K562 (cell line): ENCODE measurements at regions not wholly inside any gene's neighbourhood (a gene's known extent, or its start where the extent isn't known, plus 50 kb on each side); places are given as distances from the start of the nearest gene placed in this dataset.

Experiments used
- CBX2 ChIP-seq: fragments of 200-600 bp; sonication (generic); IDR thresholded peaks from one replicate; pipeline ENCODE4 v1.6.1; 2012; ENCODE audit warnings: mild to moderate bottlenecking, low read length, inconsistent platforms; ENCODE audit not compliant: insufficient read depth, poor library complexity, severe bottlenecking
- DNMT1 ChIP-seq: fragments of 450-650 bp; IDR thresholded peaks from 2 replicates; pipeline ENCODE4 v1.6.1; 2016; ENCODE audit warnings: antibody characterized with exemption, mild to moderate bottlenecking
- FOSL1 ChIP-seq: fragments of 200-800 bp; sonication (Bioruptor generic); conservative IDR thresholded peaks from 2 replicates; pipeline ENCODE4 v1.6.1; 2016; ENCODE audit warnings: missing genetic modification characterization, missing compliant biosample characterization
- FOXP1 ChIP-seq: sonication (generic); formaldehyde crosslinking; IDR thresholded peaks from 2 replicates; pipeline ENCODE4 v1.8.0; 2022; ENCODE audit warnings: mild to moderate bottlenecking, missing genetic modification reagents
- HCFC1 ChIP-seq: IDR thresholded peaks from 2 replicates; pipeline ENCODE4 v1.6.1; 2012; ENCODE audit warnings: low read depth, low read length, improper control_type of control experiment
- JUND ChIP-seq, 2 experiments: IDR thresholded peaks; 2 replicates in 1 of 2; 3 replicates in 1 of 2; pipeline ENCODE4 v1.6.1; 2011; ENCODE audit warnings: borderline replicate concordance in 2 of 2, low read depth in 2 of 2, low read length in 2 of 2, improper control_type of control experiment in 1 of 2, missing biosample characterization in 1 of 2, missing genetic modification characterization in 1 of 2, missing genetic modification reagents in 1 of 2
- KDM1A ChIP-seq, 2 experiments: fragments of 450-650 bp; IDR thresholded peaks; 2 replicates each; pipeline ENCODE4 v1.6.1; 2016; ENCODE audit warnings: mild to moderate bottlenecking in 2 of 2
- LCOR ChIP-seq: sonication (generic); formaldehyde crosslinking; IDR thresholded peaks from 2 replicates; pipeline ENCODE4 v1.8.0; 2022; ENCODE audit warnings: mild to moderate bottlenecking, missing genetic modification reagents
- PURB ChIP-seq: sonication (generic); formaldehyde crosslinking; IDR thresholded peaks from 2 replicates; pipeline ENCODE4 v1.9.0; 2021; ENCODE audit warnings: low read depth, mild to moderate bottlenecking, missing genetic modification reagents
- RBFOX2 ChIP-seq: fragments of 200-400 bp; formaldehyde crosslinking; IDR thresholded peaks from 2 replicates; pipeline ENCODE4 v1.6.1; 2017; ENCODE audit warnings: low read depth, mild to moderate bottlenecking, low read length, moderate library complexity
- SMARCC2 ChIP-seq: fragments of 450-650 bp; IDR thresholded peaks from 2 replicates; pipeline ENCODE4 v1.6.1; 2017; ENCODE audit warnings: antibody characterized with exemption, moderate library complexity, mild to moderate bottlenecking, low read depth
- TEAD2 ChIP-seq: fragments of 450-650 bp; IDR thresholded peaks from 2 replicates; pipeline ENCODE4 v1.6.1; 2016; ENCODE audit warnings: missing genetic modification characterization, control low read depth, missing compliant biosample characterization
- THRAP3 ChIP-seq: fragments of 450-650 bp; IDR thresholded peaks from 2 replicates; pipeline ENCODE4 v1.6.1; 2016; ENCODE audit warnings: mild to moderate bottlenecking, inconsistent platforms, borderline replicate concordance
- ZC3H8 ChIP-seq: fragments of 450-650 bp; IDR thresholded peaks from 2 replicates; pipeline ENCODE4 v1.6.1; 2017
- ZNF707 ChIP-seq: fragments of 250-450 bp; sonication (Bioruptor Pico); conservative IDR thresholded peaks from 2 replicates; pipeline ENCODE4 v1.8.0; 2022; ENCODE audit warnings: inconsistent platforms, mild to moderate bottlenecking, moderate library complexity
- TF ChIP-seq, protein P1 (sequence below): fragments of 250-450 bp; sonication (Bioruptor Pico); IDR thresholded peaks from 2 replicates; pipeline ENCODE4 v1.5.0; 2022; ENCODE audit warnings: mild to moderate bottlenecking
- TF ChIP-seq, protein P2 (sequence below), 2 experiments: IDR thresholded peaks in 1 of 2; conservative IDR thresholded peaks in 1 of 2; 2 replicates each; pipeline ENCODE4 v1.6.1; 2016; ENCODE audit warnings: low read depth in 2 of 2, mild to moderate bottlenecking in 1 of 2, missing compliant biosample characterization in 1 of 2, missing genetic modification characterization in 1 of 2, moderate library complexity in 1 of 2
- TF ChIP-seq, protein P3 (sequence below): fragments of 450-650 bp; IDR thresholded peaks from 2 replicates; pipeline ENCODE4 v1.6.1; 2016
- TF ChIP-seq, protein P4 (sequence below): fragments of 250-450 bp; sonication (Bioruptor Pico); IDR thresholded peaks from 2 replicates; pipeline ENCODE4 v1.5.0; 2021
- TF ChIP-seq, protein P5 (sequence below), 2 experiments: fragments of 450-650 bp; IDR thresholded peaks; 2 replicates each; pipeline ENCODE4 v1.6.1; 2016

DNA sequence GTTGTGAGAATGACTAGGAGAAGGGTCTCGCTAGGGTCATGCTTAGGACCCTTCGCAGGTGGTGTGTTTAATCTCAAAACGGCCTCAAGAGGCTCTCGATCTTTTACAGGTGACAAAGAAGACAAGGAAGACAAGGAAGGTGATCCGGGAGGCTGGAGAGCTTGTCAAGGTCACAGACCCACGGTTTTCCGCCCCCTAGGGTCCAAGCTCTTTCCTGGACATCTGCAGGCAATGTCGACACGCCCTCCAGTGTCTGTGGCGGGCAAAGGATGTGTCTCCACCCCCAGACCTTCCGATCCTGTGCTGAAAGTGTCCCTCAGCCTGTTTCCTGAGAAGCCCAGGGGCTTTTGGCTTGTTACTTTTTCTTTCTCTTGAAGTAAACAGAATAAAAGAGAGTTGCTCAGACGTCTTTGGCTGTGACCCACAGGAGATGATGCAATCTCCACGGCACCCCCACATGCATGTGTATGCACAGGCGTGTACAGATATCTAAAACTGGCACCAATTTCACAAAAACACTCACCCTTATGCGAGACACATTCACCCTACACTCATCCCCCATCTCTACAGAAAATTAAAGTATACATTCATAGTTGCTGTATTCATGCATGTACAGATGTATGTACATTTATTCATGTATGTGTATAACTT is 108.8 kb downstream of the KLF13 start (continued):
- TF ChIP-seq, protein P1, sequence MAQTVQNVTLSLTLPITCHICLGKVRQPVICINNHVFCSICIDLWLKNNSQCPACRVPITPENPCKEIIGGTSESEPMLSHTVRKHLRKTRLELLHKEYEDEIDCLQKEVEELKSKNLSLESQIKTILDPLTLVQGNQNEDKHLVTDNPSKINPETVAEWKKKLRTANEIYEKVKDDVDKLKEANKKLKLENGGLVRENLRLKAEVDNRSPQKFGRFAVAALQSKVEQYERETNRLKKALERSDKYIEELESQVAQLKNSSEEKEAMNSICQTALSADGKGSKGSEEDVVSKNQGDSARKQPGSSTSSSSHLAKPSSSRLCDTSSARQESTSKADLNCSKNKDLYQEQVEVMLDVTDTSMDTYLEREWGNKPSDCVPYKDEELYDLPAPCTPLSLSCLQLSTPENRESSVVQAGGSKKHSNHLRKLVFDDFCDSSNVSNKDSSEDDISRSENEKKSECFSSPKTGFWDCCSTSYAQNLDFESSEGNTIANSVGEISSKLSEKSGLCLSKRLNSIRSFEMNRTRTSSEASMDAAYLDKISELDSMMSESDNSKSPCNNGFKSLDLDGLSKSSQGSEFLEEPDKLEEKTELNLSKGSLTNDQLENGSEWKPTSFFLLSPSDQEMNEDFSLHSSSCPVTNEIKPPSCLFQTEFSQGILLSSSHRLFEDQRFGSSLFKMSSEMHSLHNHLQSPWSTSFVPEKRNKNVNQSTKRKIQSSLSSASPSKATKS (CRISPR knock-in tag): no peak
- TF ChIP-seq RBFOX2 (no peak), ZC3H8 (no peak), DNMT1 (no peak), HCFC1 (0 out of 2 replicates have a peak, but pooled peaks have one; percentile 31), JUND (IDR thresholded peaks at IDR 0.05; ENCODE audit: borderline replicate concordance, low read depth, low read length) (peak; percentile 27; the same call in 1 of the 2 replicates), JUND (tag; IDR thresholded peaks at IDR 0.05; ENCODE audit: borderline replicate concordance, low read depth, low read length) (no peak), CBX2 (no peak), ZNF707 (no peak), FOXP1 (no peak), PURB (CRISPR knock-in tag) (no peak), KDM1A (IDR thresholded peaks at IDR 0.05) (no peak), FOSL1 (tag) (no peak), TEAD2 (tag) (no peak), LCOR (no peak), SMARCC2 (no peak), THRAP3 (no peak)
- TF ChIP-seq, protein P2, sequence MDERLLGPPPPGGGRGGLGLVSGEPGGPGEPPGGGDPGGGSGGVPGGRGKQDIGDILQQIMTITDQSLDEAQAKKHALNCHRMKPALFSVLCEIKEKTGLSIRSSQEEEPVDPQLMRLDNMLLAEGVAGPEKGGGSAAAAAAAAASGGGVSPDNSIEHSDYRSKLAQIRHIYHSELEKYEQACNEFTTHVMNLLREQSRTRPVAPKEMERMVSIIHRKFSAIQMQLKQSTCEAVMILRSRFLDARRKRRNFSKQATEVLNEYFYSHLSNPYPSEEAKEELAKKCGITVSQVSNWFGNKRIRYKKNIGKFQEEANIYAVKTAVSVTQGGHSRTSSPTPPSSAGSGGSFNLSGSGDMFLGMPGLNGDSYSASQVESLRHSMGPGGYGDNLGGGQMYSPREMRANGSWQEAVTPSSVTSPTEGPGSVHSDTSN (CRISPR knock-in tag; IDR thresholded peaks at IDR 0.05; ENCODE audit: low read depth): no peak
- TF ChIP-seq, protein P2 (tag; conservative IDR thresholded peaks at IDR 0.05; ENCODE audit: low read depth): no peak
- TF ChIP-seq, protein P3, sequence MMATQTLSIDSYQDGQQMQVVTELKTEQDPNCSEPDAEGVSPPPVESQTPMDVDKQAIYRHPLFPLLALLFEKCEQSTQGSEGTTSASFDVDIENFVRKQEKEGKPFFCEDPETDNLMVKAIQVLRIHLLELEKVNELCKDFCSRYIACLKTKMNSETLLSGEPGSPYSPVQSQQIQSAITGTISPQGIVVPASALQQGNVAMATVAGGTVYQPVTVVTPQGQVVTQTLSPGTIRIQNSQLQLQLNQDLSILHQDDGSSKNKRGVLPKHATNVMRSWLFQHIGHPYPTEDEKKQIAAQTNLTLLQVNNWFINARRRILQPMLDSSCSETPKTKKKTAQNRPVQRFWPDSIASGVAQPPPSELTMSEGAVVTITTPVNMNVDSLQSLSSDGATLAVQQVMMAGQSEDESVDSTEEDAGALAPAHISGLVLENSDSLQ: no peak
- TF ChIP-seq, protein P4, sequence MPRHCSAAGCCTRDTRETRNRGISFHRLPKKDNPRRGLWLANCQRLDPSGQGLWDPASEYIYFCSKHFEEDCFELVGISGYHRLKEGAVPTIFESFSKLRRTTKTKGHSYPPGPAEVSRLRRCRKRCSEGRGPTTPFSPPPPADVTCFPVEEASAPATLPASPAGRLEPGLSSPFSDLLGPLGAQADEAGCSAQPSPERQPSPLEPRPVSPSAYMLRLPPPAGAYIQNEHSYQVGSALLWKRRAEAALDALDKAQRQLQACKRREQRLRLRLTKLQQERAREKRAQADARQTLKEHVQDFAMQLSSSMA: no peak
- TF ChIP-seq, protein P5, sequence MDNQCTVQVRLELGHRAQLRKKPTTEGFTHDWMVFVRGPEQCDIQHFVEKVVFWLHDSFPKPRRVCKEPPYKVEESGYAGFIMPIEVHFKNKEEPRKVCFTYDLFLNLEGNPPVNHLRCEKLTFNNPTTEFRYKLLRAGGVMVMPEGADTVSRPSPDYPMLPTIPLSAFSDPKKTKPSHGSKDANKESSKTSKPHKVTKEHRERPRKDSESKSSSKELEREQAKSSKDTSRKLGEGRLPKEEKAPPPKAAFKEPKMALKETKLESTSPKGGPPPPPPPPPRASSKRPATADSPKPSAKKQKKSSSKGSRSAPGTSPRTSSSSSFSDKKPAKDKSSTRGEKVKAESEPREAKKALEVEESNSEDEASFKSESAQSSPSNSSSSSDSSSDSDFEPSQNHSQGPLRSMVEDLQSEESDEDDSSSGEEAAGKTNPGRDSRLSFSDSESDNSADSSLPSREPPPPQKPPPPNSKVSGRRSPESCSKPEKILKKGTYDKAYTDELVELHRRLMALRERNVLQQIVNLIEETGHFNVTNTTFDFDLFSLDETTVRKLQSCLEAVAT (IDR thresholded peaks at IDR 0.05): peak in 1 of 2 experiments; percentile 72; a peak in 1 of 4 replicates
